GM18507 (cell line): ENCODE measurements at regions not wholly inside any gene's neighbourhood (a gene's known extent, or its start where the extent isn't known, plus 50 kb on each side); places are given as distances from the start of the nearest gene placed in this dataset.
"Not testable (repeated sequence)": the region's sequence is repeated elsewhere in the genome, so short reads cannot be mapped to it uniquely, and the experiment has no call there.

Experiments used
- DNase-seq: peaks from one replicate; pipeline ENCODE4 v3.0.0; 2011; ENCODE audit warnings: low read depth; ENCODE audit not compliant: insufficient read length; ENCODE audit errors: extremely low spot score
- FAIRE-seq: peaks from 2 replicates; lab custom pipeline; 2011; peaks lifted over from hg19 to GRCh38; lab: Jason Lieb, UNC

- FAIRE-seq, result no peak
- no peak for DNase-seq
Observed at GRCh38 chr16:51994597-51994996, 552.3 kb downstream of the TOX3 start.

- no peak for DNase-seq
- FAIRE-seq, result no peak
Observed at GRCh38 chr16:51989637-51990230, 557.2 kb downstream of the TOX3 start.

- no peak for DNase-seq
- FAIRE-seq, result no peak
Observed at GRCh38 chr16:51988977-51989376, 558.0 kb downstream of the TOX3 start.

GRCh38 chr16:51987519-51987918, 559.4 kb downstream of the TOX3 start:
- DNase-seq, result no peak
- FAIRE-seq, result no peak

GRCh38 chr16:51986717-51987116, 560.2 kb downstream of the TOX3 start:
- FAIRE-seq, result no peak
- DNase-seq, result no peak

GRCh38 chr16:51986301-51986700, 560.6 kb downstream of the TOX3 start:
- FAIRE-seq (no peak), DNase-seq (no peak)

GRCh38 chr16:51985126-51985525, 561.8 kb downstream of the TOX3 start:
- FAIRE-seq (no peak), DNase-seq (no peak)

GRCh38 chr16:51984395-51984794, 562.5 kb downstream of the TOX3 start:
- DNase-seq (no peak), FAIRE-seq (no peak)

GRCh38 chr16:51982715-51983680, 563.9 kb downstream of the TOX3 start:
- DNase-seq (peak; percentile 7), FAIRE-seq (peak; percentile 79)

GRCh38 chr16:51981725-51982124, 565.2 kb downstream of the TOX3 start:
- DNase-seq, result no peak
- FAIRE-seq, result no peak

- FAIRE-seq, result peak; percentile 65
- not testable (repeated sequence) for DNase-seq
Observed at GRCh38 chr16:51977506-51977905, 569.4 kb downstream of the TOX3 start.

- no peak for DNase-seq
- no peak for FAIRE-seq
Observed at GRCh38 chr16:51971184-51971583, 575.8 kb downstream of the TOX3 start.

- FAIRE-seq, result no peak
Observed at GRCh38 chr16:51968749-51969148, 578.2 kb downstream of the TOX3 start.

GRCh38 chr16:51967646-51968045, 579.3 kb downstream of the TOX3 start:
- no peak for DNase-seq
- no peak for FAIRE-seq

More at GRCh38 chr16:51968749-51969148, 578.2 kb downstream of the TOX3 start:
- DNase-seq, result no peak

GRCh38 chr16:51960931-51961330, 586.0 kb downstream of the TOX3 start:
- DNase-seq, result no peak
- FAIRE-seq, result no peak

GRCh38 chr16:51953286-51953985, 593.5 kb downstream of the TOX3 start:
- FAIRE-seq, result no peak
- DNase-seq, result no peak

- FAIRE-seq (no peak), DNase-seq (no peak)
Observed at GRCh38 chr16:51952500-51952899, 594.4 kb downstream of the TOX3 start.

GRCh38 chr16:51951668-51952298, 595.2 kb downstream of the TOX3 start:
- DNase-seq (no peak), FAIRE-seq (no peak)

- FAIRE-seq (no peak), DNase-seq (no peak)
Observed at GRCh38 chr16:51950118-51950780, 596.7 kb downstream of the TOX3 start.
